NCI-H2227 treated with DMSO at 0.1 percent for 48 hours (cell line): ENCODE measurements at regions not wholly inside any gene's neighbourhood (a gene's known extent, or its start where the extent isn't known, plus 50 kb on each side); places are given as distances from the start of the nearest gene placed in this dataset.
"Not testable (repeated sequence)": the region's sequence is repeated elsewhere in the genome, so short reads cannot be mapped to it uniquely, and the experiment has no call there.

Source experiments
- DNase-seq: peaks from one replicate; lab custom pipeline; 2025; lab: John Stamatoyannopoulos, UW

DNA sequence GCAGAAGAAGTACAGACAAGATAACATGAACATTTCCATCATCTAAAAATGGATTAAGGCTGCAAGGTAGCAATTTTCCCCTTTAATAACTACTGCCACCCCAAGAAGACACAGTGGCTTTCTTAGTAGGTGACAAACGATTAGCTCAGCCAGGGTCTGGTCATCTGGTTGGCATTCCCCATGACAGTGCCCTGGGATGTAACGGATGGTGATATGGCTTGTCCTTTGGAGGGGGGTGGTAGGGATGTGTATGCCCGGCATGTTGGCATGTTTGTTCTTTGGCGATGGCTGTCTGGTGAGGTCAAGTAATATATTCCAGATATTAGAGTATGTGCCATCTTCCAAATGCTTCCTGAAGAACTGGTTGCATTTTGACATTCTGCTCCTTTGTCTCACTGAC is 135.6 kb upstream of the ZNF536 start:
- no peak for DNase-seq

DNA sequence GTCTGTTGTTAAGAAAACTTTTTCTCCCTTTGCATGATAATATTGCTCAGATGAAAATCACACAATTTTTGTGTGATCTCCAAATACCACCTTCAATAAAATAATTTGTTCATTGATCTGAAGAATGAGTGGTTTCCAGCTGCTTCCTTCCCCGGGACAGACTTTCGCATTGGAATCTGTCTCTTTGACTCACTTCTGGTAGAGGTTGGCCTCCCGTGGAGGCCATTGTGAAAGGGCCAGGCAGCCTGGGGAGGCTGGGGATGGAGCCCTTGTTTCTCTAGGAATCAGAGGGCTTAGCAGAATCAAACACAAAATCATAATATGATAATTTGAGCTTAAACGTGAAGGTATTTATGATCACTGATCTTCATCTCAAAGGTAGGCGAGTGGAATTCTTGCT is 135.0 kb upstream of the ZNF536 start:
- DNase-seq = no peak

DNA sequence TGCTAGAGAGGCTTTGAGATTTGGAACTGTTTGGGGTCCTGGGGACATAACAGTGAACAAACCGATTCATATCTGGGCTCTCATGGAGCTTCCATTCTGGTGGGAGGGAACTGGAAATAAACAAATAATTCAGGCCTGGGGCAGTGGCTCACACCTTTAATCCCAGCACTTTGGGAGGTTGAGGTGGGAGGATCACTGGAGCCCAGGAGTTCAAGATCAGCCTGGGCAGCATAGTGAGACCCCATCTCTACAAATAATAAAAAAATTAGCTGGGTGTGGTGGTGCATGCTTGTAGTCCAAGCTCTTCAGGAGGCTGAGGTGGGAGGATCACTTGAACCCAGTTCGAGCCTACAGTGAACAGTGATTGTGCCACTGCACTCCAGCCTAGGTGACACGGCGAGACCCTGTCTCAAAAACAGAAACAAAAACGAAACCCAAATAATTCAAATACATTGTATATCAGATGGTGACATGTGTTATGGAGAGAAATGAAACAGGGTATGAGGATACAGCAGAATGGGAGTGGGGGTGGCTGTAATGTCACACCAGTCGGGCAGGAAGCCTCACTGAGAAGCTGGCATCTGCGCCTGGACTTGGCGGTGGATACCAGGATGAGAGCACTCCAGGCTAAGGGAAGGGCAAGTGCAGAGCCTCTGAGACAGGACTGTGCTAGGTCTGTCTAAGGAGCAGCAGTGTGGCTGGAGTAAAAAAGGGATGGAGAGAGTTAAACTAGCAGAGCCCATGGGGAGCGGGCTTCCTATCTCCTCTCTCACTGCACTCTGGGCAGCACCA is 131.1 kb upstream of the ZNF536 start:
- DNase-seq = no peak

DNA sequence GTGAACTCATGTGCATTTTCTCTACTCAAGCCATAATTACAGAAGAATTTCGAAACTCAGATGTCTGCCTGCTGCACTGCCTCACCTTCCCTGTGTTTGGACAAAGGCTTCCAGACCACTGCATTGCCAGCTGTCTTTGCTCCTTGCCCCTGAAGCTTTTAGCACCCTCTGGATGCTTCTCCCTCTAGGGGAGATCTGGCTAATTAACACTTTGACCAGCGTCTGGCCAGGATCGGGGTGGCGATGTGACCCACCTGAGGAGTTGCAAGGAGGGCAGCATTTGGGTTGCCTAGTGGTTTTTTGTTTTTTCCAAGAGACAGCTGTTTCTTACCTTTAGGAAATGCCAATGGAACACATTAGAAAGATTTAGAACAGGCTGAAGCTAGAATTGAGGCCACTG is 127.7 kb upstream of the ZNF536 start:
- DNase-seq = no peak

DNA sequence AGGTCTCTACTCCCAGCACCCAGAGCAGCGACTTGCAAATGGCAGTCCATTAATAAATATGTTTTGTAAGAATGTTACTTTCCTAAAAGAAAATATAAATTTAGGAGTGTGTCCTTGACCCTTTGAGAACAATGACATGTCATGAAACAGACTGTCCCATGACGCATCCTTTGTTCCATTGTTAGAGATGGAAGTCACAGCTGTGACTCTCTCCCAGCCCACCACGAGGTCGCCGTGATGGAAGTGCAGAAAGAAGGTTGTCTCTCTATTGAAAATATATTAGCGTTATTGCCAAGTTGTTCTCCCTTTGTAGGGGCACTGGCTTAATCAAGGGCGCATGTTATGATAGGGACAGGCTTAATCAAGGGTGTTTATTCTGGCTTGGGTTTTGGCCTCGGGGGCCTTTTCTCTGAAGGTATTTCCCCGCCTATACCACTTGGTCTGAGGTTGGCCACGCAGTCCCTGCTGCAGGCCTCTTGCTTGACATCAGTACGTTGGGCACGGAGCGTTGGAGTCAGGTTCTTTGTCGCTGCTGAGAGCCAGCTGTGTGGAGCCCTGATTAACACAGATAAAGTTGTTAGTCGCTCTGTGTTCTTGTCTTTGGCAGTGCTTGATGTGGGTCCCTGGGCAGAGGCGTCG is 126.7 kb upstream of the ZNF536 start:
- DNase-seq = no peak

DNA sequence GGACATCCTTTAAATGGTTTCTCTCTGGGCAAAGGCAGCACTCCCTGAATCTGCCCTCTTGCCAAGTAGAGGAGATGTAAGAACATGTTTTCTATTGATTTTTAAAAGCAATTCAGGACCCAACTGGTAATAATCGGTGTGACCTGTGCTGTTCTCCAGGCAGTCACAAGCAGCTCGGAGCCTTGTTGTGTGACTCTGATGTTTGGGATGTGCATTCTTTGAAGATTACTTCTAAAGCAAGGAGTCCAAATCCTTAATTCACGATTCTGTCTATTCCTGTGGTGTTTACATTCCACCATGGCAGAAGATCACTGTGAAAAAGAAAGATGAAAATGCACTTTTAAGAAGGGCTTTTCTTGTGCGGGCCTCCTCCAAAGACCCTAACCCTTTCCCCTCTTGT is 122.3 kb upstream of the ZNF536 start:
- DNase-seq = no peak

DNA sequence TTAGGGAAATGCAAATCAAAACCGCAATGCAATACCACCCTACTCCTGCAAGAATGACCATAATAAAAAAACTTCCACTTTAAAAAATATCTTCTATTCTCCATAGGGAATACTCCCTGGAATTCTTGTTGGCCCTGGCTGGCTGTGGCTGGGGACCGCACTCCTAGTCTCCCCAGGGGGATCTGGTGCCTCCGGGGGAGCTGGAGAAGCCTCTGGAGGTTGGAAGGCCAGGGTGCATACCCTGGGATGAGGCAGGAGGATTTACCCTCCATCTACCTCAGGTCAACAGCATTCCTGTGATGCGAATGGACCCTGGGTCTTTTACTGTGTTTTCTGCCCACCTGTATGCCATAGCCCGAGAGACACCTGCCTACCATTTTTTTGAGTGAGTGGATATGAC is 120.0 kb upstream of the ZNF536 start:
- DNase-seq = no peak

DNA sequence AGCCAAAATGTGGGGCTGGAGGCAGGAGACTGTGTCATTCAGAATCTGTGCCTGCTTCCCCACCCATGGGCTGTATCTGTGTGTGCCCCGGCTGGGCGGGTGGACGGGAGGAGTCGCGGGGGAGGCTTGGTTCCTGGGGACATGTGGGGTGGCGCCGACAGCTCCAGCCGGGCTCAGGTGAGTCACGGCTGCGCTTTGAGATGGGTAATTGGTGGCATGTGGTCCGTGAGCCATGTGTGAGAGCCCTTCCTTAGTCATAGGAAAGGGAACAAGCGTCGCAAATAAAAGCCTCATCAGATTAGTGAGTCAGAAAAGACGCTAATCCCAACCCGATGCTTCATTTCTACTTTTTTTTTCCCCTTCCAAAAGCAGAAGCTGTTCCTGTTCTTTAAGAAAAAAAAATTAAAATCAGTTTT is 118.6 kb upstream of the ZNF536 start:
- no peak for DNase-seq

DNA sequence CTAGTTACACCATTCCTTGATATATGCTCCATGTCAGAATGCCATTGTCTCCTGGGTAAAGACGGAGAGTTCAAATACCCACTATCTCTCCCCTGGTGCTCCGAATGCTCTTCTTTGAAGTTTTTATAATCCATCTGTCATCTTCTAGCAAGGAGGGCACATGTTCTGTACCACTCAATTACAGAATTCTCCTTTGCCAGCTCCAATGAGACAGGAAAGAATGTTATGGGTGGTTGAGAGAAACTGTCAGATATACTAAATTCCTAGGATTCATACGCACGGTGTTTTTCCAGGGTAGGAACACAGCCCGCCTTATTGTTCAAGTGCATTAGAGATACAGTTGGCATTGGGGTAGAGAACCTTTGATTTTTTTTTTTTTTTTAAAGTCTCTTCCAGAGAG is 118.0 kb upstream of the ZNF536 start:
- no peak for DNase-seq

DNA sequence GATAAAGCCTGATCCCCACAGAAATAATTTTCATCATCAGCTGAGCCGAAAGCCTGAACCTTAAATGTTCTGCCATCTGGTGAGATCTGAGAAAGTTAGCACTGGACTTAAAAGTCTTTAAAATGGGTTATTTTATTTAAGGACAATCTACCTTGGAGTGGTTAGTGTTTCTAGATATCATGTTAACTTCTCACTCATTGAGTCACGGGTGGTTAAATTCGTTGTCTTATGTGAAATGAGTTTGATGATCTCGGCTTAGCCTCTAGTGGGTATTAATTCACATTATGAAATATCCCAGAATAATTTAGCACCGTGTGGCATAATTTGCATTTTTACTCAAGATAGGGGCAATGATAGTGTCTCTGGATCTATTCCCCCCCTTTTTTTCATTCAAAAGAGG is 117.4 kb upstream of the ZNF536 start:
- no peak for DNase-seq

DNA sequence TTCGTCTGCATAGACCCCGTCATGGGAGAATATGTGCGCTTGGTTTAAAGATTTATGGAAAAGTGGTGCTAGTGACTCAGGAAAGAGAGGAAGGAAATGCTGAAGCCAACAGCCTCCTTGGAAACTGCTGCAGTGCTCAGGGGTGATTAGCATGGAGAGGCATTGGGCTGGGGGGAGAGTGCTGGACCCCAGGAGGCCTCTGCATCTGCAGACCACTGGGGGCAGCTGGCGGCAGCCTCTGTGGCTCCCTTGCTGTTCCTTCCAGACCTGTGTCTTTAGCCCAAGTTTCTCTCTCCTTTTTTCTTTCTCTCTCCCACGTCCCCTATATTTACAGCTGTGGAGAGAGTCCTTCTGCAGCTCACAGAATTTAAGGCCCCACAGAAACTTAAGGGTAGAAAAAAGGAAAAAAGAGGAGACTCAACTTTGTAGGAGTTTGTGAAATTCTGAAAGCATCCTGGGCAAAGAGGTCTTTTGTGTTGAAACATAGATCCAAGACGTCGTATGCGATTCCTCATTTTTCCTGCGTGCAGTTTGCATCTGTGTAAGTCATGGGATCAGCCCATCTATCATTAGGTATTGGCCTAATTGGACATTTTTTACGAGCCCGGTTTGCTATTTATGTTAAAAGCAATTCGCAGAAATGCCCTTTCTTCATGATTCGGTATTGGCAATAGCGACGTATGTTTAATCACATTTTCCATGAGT is 116.2 kb upstream of the ZNF536 start:
- no peak for DNase-seq

DNA sequence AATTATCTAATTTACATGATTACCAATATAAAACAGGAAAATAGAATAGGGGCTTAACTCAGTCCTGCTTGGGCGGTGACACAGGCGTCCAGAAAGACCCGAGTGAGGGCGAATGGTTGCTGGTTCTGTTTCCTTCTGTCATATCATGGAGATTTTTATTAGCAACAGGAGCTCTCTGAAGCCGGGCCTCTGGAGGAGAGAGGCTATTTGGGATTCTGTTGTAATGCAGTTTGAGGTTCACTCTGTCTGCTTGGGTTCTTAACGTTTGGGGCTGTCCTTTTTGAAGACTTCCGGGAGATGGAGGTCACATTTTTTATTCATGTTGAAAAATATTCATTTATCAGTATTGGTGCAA is 115.7 kb upstream of the ZNF536 start:
- no peak for DNase-seq

DNA sequence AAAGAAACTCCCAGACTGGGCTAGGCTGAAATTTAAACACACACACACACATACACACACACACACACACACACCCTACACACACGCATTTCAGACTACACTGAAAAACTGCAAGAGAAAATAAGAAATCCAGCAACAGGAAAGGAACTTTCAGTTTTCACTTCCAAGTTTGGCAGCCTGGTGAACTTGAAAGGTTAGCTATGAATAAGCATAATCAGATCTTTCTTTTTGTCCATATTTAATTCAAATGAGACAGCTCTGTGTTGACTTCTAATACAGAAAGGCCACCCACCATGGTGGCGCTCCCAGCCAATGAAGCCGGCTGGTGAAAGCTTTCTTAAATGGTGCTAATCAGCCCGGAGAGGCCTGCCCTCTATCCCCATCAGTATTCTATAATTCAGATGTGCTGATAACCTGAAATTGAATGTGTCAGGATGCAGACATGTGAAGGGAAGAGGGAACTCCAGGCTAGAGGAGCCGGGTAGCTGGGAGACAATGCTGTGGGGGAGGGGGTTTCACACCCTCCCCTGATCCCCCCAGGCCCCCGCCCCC is 108.3 kb upstream of the ZNF536 start:
- DNase-seq = no peak

DNA sequence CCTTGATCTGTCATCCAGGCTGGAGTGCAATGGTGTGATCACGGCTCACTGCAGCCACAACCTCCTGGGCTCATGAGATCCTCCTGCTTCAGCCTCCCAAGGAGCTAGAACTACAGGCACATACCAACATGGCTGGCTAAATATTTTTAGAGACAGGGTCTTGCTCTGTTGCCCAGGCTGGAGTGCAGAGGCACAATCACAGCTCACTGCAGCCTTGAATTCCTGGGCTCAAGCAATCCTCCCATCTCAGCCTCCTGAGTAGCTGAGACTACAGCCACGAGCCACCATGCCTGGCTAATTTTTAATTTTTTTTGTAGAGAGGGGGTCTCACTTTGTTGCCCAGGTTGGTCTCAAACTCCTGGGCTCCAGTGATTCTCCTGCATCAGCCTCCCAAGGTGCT is 106.3 kb upstream of the ZNF536 start:
- not testable (repeated sequence) for DNase-seq

DNA sequence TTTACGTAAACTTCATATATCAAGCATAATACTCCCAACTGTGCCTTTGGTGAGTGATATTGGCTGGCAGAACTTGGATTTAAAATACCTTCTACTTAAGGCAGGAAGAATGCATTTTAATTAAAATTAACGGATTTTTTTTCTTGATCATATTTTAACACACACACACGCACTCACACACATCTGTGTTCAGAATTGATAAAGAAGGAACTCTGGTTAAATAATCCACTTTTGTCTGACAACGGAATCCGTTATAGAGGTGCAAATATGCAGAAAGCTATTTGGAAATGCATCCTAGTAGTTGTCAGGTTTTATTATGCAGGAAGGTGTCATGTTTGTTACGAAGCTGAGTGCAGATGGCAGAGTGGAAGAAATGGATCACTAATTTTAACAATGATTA is 105.5 kb upstream of the ZNF536 start:
- no peak for DNase-seq

DNA sequence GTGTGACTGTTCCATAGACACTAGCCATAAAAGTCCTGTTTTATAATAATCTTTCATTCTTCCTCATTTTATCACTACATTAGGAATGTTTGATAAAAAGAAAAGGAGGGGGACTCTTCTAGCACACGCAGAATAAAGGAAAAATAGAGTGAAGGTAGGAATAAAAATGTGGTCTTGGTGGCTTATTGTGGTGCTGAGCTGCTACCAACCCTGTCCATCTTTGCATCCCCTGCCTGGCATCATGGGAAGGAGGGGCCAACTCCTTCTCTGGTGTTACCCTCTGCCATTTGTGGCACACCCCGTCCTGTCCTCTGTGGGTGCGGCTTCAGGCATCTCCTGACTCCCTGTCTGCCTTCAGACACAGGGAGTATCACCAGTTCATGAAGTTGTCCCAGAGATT is 104.9 kb upstream of the ZNF536 start:
- DNase-seq = no peak

DNA sequence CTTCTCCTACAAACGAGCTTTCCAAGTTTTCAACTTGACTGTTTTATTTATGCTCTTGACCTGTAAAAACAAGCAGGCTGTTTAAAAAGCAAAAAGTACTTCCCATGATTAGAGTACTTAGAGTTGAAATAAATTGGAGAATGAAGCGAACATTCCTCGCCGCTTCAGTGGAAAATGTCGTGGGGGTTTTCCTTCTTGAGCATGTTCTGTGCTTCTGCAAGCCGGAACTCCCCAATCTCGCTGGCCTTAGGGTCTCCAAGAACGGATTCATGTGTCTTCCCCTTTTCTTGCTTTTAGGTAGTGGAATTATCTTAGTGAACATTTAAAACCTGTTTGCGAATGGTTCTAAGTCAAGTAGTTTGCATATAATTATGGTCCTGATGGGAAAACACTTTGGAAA is 103.6 kb upstream of the ZNF536 start:
- no peak for DNase-seq

DNA sequence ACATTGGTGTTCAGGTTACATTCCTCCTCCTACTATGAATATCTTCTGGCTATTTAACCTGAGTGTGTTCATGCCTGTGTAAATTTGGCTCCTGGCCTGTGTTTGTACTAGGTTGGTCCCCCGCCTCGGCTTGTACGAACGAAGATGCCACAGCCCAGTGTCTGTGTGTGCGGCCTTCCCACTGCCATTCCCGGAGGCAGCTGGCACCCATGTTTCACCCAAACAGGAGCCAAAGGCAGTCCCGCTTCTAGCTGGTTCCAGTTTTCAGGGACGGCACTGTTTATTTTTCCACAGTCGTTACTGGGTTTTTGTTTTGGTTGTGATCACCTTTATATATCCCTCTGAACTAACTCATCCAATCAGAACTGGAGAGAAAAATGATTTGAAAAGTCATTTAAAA is 102.5 kb upstream of the ZNF536 start:
- DNase-seq = no peak

DNA sequence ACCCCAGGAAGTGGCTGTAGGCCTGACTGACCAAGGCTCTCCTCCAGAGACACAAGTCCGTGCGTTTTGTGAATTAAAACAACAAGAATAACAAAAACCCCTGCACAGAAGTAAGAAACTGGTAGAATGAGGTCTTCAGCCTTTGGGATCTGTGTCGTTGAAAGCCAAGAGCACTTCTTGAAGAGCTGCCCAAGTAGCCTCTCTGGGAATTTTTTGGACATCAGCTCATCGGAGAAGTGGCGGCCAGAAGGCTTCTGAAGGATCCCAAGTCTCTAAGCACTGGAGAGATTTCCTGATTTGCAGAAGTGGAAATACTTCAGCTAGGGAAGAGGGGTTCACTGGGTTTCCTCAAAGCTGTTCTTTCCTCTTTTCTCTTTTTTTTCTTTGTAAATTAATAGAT is 100.4 kb upstream of the ZNF536 start:
- DNase-seq = no peak

DNA sequence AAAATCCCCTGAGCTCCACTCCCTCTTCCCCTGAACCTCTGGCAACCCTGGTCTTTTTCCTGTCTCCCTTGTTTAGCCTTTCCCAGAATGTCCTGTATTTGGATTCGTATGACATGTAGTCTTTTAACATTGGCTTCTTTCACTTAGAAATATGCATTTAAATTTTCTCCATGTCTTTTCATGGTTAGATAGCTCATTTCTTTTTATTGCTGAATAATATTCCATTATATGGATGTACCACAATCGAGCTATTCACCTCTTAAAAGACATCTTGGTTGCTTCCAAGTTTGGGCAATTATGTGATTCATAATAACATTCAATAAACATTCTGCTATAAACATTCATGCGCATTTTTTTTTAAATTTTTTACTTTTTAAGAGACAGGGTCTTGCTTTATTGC is 99.6 kb upstream of the ZNF536 start:
- DNase-seq = no peak

DNA sequence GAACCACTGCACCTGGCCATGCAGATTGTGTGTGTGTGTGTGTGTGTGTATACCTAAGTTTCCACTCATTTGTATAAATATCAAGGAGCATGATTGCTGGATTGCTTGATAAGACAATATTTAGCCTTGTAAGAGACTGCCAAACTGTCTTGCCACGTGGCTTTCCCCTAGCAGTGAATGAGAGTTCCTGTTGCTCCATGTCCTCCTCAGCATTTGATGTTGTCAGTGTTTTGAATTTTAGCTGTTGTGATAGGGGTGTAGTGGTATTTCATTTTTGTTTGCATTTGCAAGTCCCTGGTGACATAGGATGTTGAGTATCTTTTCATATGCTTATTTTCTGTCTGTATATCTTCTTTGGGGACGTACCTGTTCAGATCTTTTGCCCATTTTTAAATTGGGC is 99.0 kb upstream of the ZNF536 start:
- no peak for DNase-seq

DNA sequence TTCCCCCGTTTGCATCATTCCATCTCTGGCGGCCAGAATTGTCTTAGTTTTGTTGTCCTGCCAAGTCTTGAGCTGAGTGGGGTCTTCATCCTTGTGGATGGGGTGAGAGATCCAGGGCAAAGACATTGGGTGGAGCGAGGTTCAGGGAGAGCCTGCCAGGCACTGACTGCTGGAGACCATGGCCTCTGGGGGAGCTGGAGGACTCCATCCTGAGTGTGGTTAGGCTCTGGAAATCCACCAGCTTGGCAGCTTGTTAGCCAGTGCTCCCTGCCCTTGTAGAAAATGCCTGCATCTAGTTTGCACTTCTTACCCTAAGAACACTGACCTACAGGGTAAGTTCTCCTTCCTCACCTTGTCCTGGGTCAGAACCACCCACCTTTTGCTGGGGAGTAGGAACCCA is 97.2 kb upstream of the ZNF536 start:
- DNase-seq = no peak
